Breast epithelium (tissue), 3 donors: ENCODE measurements at regions not wholly inside any gene's neighbourhood (a gene's known extent, or its start where the extent isn't known, plus 50 kb on each side); places are given as distances from the start of the nearest gene placed in this dataset.

Source experiments
- POLR2A ChIP-seq: fragments of 450-650 bp; IDR thresholded peaks from one replicate; pipeline ENCODE4 v1.6.1; 2016; ENCODE audit warnings: antibody characterized with exemption, mild to moderate bottlenecking, moderate library complexity
- POLR2AphosphoS5 ChIP-seq, 3 donors: sonication (generic); formaldehyde crosslinking; IDR thresholded peaks; one replicate each; pipeline ENCODE4 v1.6.1; 2017; ENCODE audit warnings: antibody characterized with exemption in 3 of 3
- TF ChIP-seq, protein P1 (sequence below), 3 donors: fragments of 450-650 bp; IDR thresholded peaks; one replicate each; pipeline ENCODE4 v1.5.1; 2016 to 2017; ENCODE audit warnings: antibody characterized with exemption in 3 of 3, mild to moderate bottlenecking in 3 of 3, moderate library complexity in 3 of 3

DNA sequence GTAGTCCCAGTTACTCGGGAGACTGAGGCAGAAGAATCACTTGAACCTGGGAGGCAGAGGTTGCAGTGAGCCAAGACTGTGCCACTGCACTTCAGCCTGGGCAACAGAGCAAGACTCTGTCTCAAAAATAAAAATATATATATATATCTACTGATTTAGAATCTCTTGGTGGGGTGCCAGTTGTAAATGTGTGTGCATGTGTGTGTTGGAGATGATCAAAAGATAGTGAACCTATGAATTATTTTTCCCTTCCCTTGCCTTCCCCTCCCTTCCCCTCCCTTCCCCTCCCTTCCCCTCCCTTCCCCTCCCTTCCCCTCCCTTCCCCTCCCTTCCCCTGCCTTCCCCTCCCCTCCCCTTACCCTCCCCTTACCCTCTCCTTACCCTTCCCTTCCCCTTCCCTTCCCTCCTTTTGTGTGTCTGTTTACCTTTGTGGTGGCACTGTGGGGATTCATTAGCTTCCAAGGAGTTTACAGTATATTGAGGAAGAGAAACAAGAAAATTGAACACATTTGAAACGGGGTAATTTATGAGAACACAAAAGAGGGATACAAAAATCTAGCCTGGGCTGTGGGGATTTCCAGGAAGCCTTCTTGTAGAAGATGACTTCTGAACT lies 281.5 kb upstream of the DPPA4 start:
- TF ChIP-seq, protein P1, sequence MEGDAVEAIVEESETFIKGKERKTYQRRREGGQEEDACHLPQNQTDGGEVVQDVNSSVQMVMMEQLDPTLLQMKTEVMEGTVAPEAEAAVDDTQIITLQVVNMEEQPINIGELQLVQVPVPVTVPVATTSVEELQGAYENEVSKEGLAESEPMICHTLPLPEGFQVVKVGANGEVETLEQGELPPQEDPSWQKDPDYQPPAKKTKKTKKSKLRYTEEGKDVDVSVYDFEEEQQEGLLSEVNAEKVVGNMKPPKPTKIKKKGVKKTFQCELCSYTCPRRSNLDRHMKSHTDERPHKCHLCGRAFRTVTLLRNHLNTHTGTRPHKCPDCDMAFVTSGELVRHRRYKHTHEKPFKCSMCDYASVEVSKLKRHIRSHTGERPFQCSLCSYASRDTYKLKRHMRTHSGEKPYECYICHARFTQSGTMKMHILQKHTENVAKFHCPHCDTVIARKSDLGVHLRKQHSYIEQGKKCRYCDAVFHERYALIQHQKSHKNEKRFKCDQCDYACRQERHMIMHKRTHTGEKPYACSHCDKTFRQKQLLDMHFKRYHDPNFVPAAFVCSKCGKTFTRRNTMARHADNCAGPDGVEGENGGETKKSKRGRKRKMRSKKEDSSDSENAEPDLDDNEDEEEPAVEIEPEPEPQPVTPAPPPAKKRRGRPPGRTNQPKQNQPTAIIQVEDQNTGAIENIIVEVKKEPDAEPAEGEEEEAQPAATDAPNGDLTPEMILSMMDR (IDR thresholded peaks at IDR 0.05), result no peak
- TF ChIP-seq POLR2AphosphoS5 (IDR thresholded peaks at IDR 0.05), result no peak
- TF ChIP-seq POLR2A, result no peak
